GM23338 (cell line): ENCODE measurements at regions not wholly inside any gene's neighbourhood (a gene's known extent, or its start where the extent isn't known, plus 50 kb on each side); places are given as distances from the start of the nearest gene placed in this dataset.

Experiments used
- ATAC-seq: fragments of 200-7000 bp; cut with Tn5 transposase; 3 replicates; pipeline ENCODE4 v1.9.1; 2020
- DNase-seq: peaks from one replicate; pipeline ENCODE4 v3.0.0-alpha.2; 2015; ENCODE audit warnings: low spot score
- H2AFZ ChIP-seq: fragments of 200-600 bp; sonication (generic); 2 replicates; pipeline ENCODE4 v1.8.0; 2016; ENCODE audit warnings: antibody characterized with exemption, mild to moderate bottlenecking, moderate library complexity
- H3F3A ChIP-seq: fragments of 200-600 bp; sonication (generic); replicated peaks from 2 replicates; pipeline ENCODE4 v1.8.0; 2017; ENCODE audit warnings: antibody characterized with exemption, mixed run types, low read depth
- H3K27ac ChIP-seq: fragments of 200-600 bp; sonication (generic); 2 replicates; pipeline ENCODE4 v1.6.1; 2016; ENCODE audit warnings: low read depth
- H3K27me3 ChIP-seq: fragments of 200-600 bp; sonication (generic); 2 replicates; pipeline ENCODE4 v1.8.0; 2016; ENCODE audit warnings: mild to moderate bottlenecking, mixed run types, moderate library complexity; ENCODE audit not compliant: insufficient read depth
- H3K36me3 ChIP-seq: fragments of 200-600 bp; sonication (generic); 2 replicates; pipeline ENCODE4 v1.8.0; 2016; ENCODE audit warnings: mild to moderate bottlenecking; ENCODE audit not compliant: insufficient read depth
- H3K4me1 ChIP-seq: fragments of 200-600 bp; sonication (generic); 2 replicates; pipeline ENCODE4 v1.8.0; 2016; ENCODE audit warnings: mild to moderate bottlenecking, moderate library complexity; ENCODE audit not compliant: insufficient read depth
- H3K4me2 ChIP-seq: fragments of 200-600 bp; sonication (generic); 2 replicates; pipeline ENCODE4 v1.7.1; 2017; ENCODE audit warnings: mixed run types
- H3K4me3 ChIP-seq: fragments of 200-600 bp; sonication (generic); 2 replicates; pipeline ENCODE4 v1.6.1; 2016; ENCODE audit warnings: mixed run types
- H3K79me2 ChIP-seq: fragments of 200-600 bp; sonication (generic); replicated peaks from 2 replicates; pipeline ENCODE4 v1.8.0; 2017; ENCODE audit warnings: mild to moderate bottlenecking; ENCODE audit not compliant: insufficient read depth
- H3K9me2 ChIP-seq: fragments of 200-600 bp; sonication (generic); 2 replicates; pipeline ENCODE4 v1.8.0; 2017; ENCODE audit not compliant: insufficient read depth
- H4K20me1 ChIP-seq: fragments of 200-600 bp; sonication (generic); replicated peaks from 2 replicates; pipeline ENCODE4 v1.8.0; 2017; ENCODE audit warnings: mild to moderate bottlenecking; ENCODE audit not compliant: insufficient read depth
- H3K27ac Mint-ChIP-seq: 2 replicates; pipeline ENCODE4 v1.8.0; 2020; ENCODE audit warnings: inconsistent platforms, mild to moderate bottlenecking, moderate library complexity, mixed read lengths
- H3K27me3 Mint-ChIP-seq: 3 replicates; pipeline ENCODE4 v1.8.0; 2022; ENCODE audit warnings: low read depth, mild to moderate bottlenecking, moderate library complexity, mixed read lengths, inconsistent platforms; ENCODE audit not compliant: insufficient read depth, poor library complexity
- H3K36me3 Mint-ChIP-seq: 3 replicates; pipeline ENCODE4 v1.8.0; 2021; ENCODE audit warnings: low read depth, mild to moderate bottlenecking, inconsistent platforms, moderate library complexity, mixed read lengths
- H3K4me1 Mint-ChIP-seq: 3 replicates; pipeline ENCODE4 v1.8.0; 2020; ENCODE audit warnings: mild to moderate bottlenecking, inconsistent platforms, mixed read lengths
- H3K4me3 Mint-ChIP-seq: 3 replicates; pipeline ENCODE4 v1.8.0; 2021; ENCODE audit warnings: moderate library complexity, mild to moderate bottlenecking, inconsistent platforms, mixed read lengths
- H3K9me3 Mint-ChIP-seq: 3 replicates; pipeline ENCODE4 v1.8.0; 2020; ENCODE audit warnings: moderate library complexity, mild to moderate bottlenecking, inconsistent platforms, mixed read lengths
- CREB1 ChIP-seq: fragments of 250-450 bp; sonication (Bioruptor Pico); IDR thresholded peaks from 2 replicates; pipeline ENCODE4 v1.5.0; 2020; ENCODE audit warnings: low read depth, mild to moderate bottlenecking, moderate library complexity
- EZH2phosphoT487 ChIP-seq: fragments of 200-600 bp; sonication (generic); IDR thresholded peaks from one replicate; pipeline ENCODE4 v1.8.1; 2018; ENCODE audit warnings: antibody characterized with exemption; ENCODE audit not compliant: unreplicated experiment
- JUNB ChIP-seq: IDR thresholded peaks from one replicate; pipeline ENCODE4 v1.6.1; 2016; ENCODE audit warnings: antibody characterized with exemption; ENCODE audit not compliant: unreplicated experiment
- NANOG ChIP-seq: IDR thresholded peaks from 2 replicates; pipeline ENCODE4 v1.6.1; 2016; ENCODE audit warnings: antibody characterized with exemption, borderline replicate concordance
- REST ChIP-seq: IDR thresholded peaks from one replicate; pipeline ENCODE4 v1.6.1; 2018; ENCODE audit warnings: antibody characterized with exemption; ENCODE audit not compliant: unreplicated experiment
- TF ChIP-seq, protein P1 (sequence below), 2 experiments: fragments of 200-600 bp in 1 of 2; sonication (generic) in 1 of 2; conservative IDR thresholded peaks; 2 replicates each; pipeline versions ENCODE4 v1.5.1 to v1.6.1; 2016 to 2017; ENCODE audit warnings: antibody characterized with exemption in 2 of 2, low read depth in 2 of 2, mild to moderate bottlenecking in 2 of 2, moderate library complexity in 1 of 2
- TF ChIP-seq, protein P2 (sequence below): fragments of 250-450 bp; sonication (Bioruptor Pico); IDR thresholded peaks from 2 replicates; pipeline ENCODE4 v1.5.0; 2020; ENCODE audit warnings: mild to moderate bottlenecking, moderate library complexity
- TF ChIP-seq, protein P3 (sequence below): IDR thresholded peaks from 2 replicates; pipeline ENCODE4 v1.6.1; 2016; ENCODE audit warnings: antibody characterized with exemption

DNA sequence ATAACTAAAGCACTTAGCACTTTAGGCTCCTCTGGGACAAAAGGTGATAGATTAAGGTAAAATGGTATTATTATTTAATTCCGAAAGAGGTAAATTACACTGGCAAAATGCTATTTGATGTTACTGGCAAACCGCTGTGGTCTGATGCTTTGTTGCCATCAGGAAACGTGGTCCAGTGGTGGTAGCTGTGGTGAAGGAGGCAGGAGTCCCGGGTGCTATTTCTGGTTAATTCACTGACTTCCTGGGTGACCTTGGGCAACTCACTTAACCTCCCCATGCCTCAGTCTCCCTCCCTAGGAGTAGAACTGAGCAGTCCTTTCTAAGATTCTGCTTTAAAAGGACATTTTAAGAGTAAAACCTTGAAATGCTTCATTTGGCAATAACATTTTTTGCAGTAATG, 233.4 kb downstream of the ZPLD1 start (continued):
- TF ChIP-seq REST = no peak
- TF ChIP-seq, protein P1, sequence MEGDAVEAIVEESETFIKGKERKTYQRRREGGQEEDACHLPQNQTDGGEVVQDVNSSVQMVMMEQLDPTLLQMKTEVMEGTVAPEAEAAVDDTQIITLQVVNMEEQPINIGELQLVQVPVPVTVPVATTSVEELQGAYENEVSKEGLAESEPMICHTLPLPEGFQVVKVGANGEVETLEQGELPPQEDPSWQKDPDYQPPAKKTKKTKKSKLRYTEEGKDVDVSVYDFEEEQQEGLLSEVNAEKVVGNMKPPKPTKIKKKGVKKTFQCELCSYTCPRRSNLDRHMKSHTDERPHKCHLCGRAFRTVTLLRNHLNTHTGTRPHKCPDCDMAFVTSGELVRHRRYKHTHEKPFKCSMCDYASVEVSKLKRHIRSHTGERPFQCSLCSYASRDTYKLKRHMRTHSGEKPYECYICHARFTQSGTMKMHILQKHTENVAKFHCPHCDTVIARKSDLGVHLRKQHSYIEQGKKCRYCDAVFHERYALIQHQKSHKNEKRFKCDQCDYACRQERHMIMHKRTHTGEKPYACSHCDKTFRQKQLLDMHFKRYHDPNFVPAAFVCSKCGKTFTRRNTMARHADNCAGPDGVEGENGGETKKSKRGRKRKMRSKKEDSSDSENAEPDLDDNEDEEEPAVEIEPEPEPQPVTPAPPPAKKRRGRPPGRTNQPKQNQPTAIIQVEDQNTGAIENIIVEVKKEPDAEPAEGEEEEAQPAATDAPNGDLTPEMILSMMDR (conservative IDR thresholded peaks at IDR 0.05; ENCODE audit: low read depth in 2 of 2) = no peak
- no peak for TF ChIP-seq CREB1 (CRISPR knock-in tag)
- no peak for TF ChIP-seq NANOG

- no peak for ATAC-seq
- H3K4me3 Mint-ChIP-seq = no peak overlapping the region
- H3K27me3 Mint-ChIP-seq = peaks cover 2% of the 10 kb centered on the region
- no peak for DNase-seq
- H3K27ac ChIP-seq = no peak overlapping the region
- no peaks in the 10 kb centered on the region for H3K27me3 ChIP-seq
- peaks cover 6% of the 10 kb centered on the region; the same call in 1 of the 2 replicates for H3K4me1 ChIP-seq
- no peak overlapping the region for H3K27ac Mint-ChIP-seq
- no peaks in the 10 kb centered on the region for H3K36me3 Mint-ChIP-seq
- H3K9me3 Mint-ChIP-seq = no peaks in the 10 kb centered on the region
- no peaks in the 10 kb centered on the region for H3K9me2 ChIP-seq
- no peak overlapping the region for H3K4me3 ChIP-seq
- no peaks in the 10 kb centered on the region for H3F3A ChIP-seq
- H3K4me2 ChIP-seq = no peak overlapping the region
- no peaks in the 10 kb centered on the region for H4K20me1 ChIP-seq
- no peak overlapping the region for H2AFZ ChIP-seq
- peaks cover 11% of the 10 kb centered on the region; the same call in 1 of the 3 replicates for H3K4me1 Mint-ChIP-seq
- H3K79me2 ChIP-seq = no peaks in the 10 kb centered on the region
- H3K36me3 ChIP-seq = no peaks in the 10 kb centered on the region
- TF ChIP-seq CREB1 (CRISPR knock-in tag) = no peak
- TF ChIP-seq REST = no peak
- TF ChIP-seq, protein P2, sequence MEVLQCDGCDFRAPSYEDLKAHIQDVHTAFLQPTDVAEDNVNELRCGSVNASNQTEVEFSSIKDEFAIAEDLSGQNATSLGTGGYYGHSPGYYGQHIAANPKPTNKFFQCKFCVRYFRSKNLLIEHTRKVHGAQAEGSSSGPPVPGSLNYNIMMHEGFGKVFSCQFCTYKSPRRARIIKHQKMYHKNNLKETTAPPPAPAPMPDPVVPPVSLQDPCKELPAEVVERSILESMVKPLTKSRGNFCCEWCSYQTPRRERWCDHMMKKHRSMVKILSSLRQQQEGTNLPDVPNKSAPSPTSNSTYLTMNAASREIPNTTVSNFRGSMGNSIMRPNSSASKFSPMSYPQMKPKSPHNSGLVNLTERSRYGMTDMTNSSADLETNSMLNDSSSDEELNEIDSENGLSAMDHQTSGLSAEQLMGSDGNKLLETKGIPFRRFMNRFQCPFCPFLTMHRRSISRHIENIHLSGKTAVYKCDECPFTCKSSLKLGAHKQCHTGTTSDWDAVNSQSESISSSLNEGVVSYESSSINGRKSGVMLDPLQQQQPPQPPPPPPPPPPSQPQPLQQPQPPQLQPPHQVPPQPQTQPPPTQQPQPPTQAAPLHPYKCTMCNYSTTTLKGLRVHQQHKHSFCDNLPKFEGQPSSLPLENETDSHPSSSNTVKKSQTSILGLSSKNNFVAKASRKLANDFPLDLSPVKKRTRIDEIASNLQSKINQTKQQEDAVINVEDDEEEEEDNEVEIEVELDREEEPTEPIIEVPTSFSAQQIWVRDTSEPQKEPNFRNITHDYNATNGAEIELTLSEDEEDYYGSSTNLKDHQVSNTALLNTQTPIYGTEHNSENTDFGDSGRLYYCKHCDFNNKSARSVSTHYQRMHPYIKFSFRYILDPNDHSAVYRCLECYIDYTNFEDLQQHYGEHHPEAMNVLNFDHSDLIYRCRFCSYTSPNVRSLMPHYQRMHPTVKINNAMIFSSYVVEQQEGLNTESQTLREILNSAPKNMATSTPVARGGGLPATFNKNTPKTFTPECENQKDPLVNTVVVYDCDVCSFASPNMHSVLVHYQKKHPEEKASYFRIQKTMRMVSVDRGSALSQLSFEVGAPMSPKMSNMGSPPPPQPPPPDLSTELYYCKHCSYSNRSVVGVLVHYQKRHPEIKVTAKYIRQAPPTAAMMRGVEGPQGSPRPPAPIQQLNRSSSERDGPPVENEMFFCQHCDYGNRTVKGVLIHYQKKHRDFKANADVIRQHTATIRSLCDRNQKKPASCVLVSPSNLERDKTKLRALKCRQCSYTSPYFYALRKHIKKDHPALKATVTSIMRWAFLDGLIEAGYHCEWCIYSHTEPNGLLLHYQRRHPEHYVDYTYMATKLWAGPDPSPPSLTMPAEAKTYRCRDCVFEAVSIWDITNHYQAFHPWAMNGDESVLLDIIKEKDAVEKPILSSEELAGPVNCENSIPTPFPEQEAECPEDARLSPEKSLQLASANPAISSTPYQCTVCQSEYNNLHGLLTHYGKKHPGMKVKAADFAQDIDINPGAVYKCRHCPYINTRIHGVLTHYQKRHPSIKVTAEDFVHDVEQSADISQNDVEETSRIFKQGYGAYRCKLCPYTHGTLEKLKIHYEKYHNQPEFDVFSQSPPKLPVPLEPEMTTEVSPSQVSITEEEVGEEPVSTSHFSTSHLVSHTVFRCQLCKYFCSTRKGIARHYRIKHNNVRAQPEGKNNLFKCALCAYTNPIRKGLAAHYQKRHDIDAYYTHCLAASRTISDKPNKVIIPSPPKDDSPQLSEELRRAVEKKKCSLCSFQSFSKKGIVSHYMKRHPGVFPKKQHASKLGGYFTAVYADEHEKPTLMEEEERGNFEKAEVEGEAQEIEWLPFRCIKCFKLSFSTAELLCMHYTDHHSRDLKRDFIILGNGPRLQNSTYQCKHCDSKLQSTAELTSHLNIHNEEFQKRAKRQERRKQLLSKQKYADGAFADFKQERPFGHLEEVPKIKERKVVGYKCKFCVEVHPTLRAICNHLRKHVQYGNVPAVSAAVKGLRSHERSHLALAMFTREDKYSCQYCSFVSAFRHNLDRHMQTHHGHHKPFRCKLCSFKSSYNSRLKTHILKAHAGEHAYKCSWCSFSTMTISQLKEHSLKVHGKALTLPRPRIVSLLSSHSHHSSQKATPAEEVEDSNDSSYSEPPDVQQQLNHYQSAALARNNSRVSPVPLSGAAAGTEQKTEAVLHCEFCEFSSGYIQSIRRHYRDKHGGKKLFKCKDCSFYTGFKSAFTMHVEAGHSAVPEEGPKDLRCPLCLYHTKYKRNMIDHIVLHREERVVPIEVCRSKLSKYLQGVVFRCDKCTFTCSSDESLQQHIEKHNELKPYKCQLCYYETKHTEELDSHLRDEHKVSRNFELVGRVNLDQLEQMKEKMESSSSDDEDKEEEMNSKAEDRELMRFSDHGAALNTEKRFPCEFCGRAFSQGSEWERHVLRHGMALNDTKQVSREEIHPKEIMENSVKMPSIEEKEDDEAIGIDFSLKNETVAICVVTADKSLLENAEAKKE (CRISPR knock-in tag) = no peak
- TF ChIP-seq EZH2phosphoT487 = no peak
- no peak for TF ChIP-seq NANOG
- TF ChIP-seq, protein P3, sequence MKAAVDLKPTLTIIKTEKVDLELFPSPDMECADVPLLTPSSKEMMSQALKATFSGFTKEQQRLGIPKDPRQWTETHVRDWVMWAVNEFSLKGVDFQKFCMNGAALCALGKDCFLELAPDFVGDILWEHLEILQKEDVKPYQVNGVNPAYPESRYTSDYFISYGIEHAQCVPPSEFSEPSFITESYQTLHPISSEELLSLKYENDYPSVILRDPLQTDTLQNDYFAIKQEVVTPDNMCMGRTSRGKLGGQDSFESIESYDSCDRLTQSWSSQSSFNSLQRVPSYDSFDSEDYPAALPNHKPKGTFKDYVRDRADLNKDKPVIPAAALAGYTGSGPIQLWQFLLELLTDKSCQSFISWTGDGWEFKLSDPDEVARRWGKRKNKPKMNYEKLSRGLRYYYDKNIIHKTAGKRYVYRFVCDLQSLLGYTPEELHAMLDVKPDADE = no peak
- no peak for TF ChIP-seq JUNB
Measured at GRCh38 chr3:102670986-102671385, 236.2 kb downstream of the ZPLD1 start.
